CD14-positive monocyte (primary cell): ENCODE measurements at regions not wholly inside any gene's neighbourhood (a gene's known extent, or its start where the extent isn't known, plus 50 kb on each side); places are given as distances from the start of the nearest gene placed in this dataset.

Source experiments
- DNase-seq, 3 donors: peaks; one replicate each; pipeline ENCODE4 v3.0.0-alpha.2; 2011 to 2022
- H2AFZ ChIP-seq: 2 replicates; pipeline ENCODE4 v1.6.0; 2012; ENCODE audit warnings: mild to moderate bottlenecking, low read depth, low read length, inconsistent platforms; ENCODE audit not compliant: insufficient read depth, poor library complexity, severe bottlenecking
- H3K27ac ChIP-seq, 2 donors: 1 replicate in 1 of 2; 2 replicates in 1 of 2; pipeline ENCODE4 v1.5.1; 2012 to 2013; ENCODE audit warnings: low read length in 2 of 2, control low read depth in 1 of 2, inconsistent platforms in 1 of 2, low read depth in 1 of 2, mild to moderate bottlenecking in 1 of 2
- H3K27me3 ChIP-seq, 2 donors: one replicate each; pipeline versions ENCODE4 v1.6.0 to v1.6.1; 2011 to 2013; ENCODE audit warnings: low read length in 2 of 2; ENCODE audit not compliant: control insufficient read depth in 2 of 2, insufficient read depth in 2 of 2
- H3K36me3 ChIP-seq, 2 donors: replicated peaks in 1 of 2; 1 replicate in 1 of 2; 2 replicates in 1 of 2; pipeline versions ENCODE4 v1.5.1 to v1.6.1; 2012 to 2013; ENCODE audit warnings: low read length in 2 of 2, control low read depth in 1 of 2, inconsistent platforms in 1 of 2, mild to moderate bottlenecking in 1 of 2; ENCODE audit not compliant: insufficient read depth in 2 of 2, control insufficient read depth in 1 of 2
- H3K4me1 ChIP-seq, 2 donors: 1 replicate in 1 of 2; 2 replicates in 1 of 2; pipeline versions ENCODE4 v1.5.1 to v1.6.1; 2012 to 2013; ENCODE audit warnings: low read length in 2 of 2, control low read depth in 1 of 2, inconsistent platforms in 1 of 2, mild to moderate bottlenecking in 1 of 2, moderate library complexity in 1 of 2; ENCODE audit not compliant: insufficient read depth in 2 of 2, control insufficient read depth in 1 of 2
- H3K4me2 ChIP-seq: replicated peaks from 2 replicates; pipeline ENCODE3; 2012; ENCODE audit warnings: low read length, moderate library complexity, mild to moderate bottlenecking; ENCODE audit not compliant: poor library complexity, severe bottlenecking; ENCODE audit errors: extremely low read depth
- H3K4me3 ChIP-seq, 3 experiments: fragments of 200-600 bp in 1 of 3; sonication (generic) in 1 of 3; replicated peaks in 1 of 3; 1 replicate in 2 of 3; 2 replicates in 1 of 3; pipeline ENCODE4 v1.5.1; 2011 to 2013; ENCODE audit warnings: low read length in 3 of 3, mild to moderate bottlenecking in 3 of 3, control low read depth in 2 of 3, low read depth in 2 of 3, inconsistent platforms in 1 of 3, moderate library complexity in 1 of 3
- H3K79me2 ChIP-seq: 2 replicates; pipeline ENCODE4 v1.6.0; 2012; ENCODE audit warnings: mild to moderate bottlenecking, control low read depth, inconsistent platforms, low read length, moderate library complexity; ENCODE audit not compliant: insufficient read depth
- H3K9ac ChIP-seq: 2 replicates; pipeline ENCODE4 v1.6.0; 2017; ENCODE audit warnings: low read length, mild to moderate bottlenecking; ENCODE audit not compliant: insufficient read depth, poor library complexity, severe bottlenecking
- H3K9me3 ChIP-seq, 2 donors: replicated peaks in 1 of 2; 1 replicate in 1 of 2; 2 replicates in 1 of 2; pipeline versions ENCODE4 v1.5.1 to v1.6.1; 2012 to 2013; ENCODE audit warnings: low read length in 2 of 2, control low read depth in 1 of 2; ENCODE audit not compliant: control insufficient read depth in 1 of 2, insufficient read depth in 1 of 2
- H4K20me1 ChIP-seq: 2 replicates; pipeline ENCODE4 v1.6.0; 2012; ENCODE audit warnings: mild to moderate bottlenecking, low read length, control low read depth, moderate library complexity; ENCODE audit not compliant: insufficient read depth
- H3K27ac Mint-ChIP-seq, 7 donors: one replicate each; pipeline ENCODE4 v1.8.0; 2020; ENCODE audit warnings: mild to moderate bottlenecking in 7 of 7, mixed read lengths in 7 of 7, moderate library complexity in 6 of 7, inconsistent platforms in 2 of 7
- H3K27me3 Mint-ChIP-seq, 3 donors: one replicate each; pipeline ENCODE4 v1.8.0; 2021 to 2022; ENCODE audit warnings: low read depth in 3 of 3, mild to moderate bottlenecking in 3 of 3, mixed read lengths in 3 of 3, moderate library complexity in 3 of 3, inconsistent platforms in 1 of 3
- H3K36me3 Mint-ChIP-seq, 2 donors: one replicate each; pipeline ENCODE4 v1.8.0; 2020; ENCODE audit warnings: mixed read lengths in 2 of 2, inconsistent platforms in 1 of 2, mild to moderate bottlenecking in 1 of 2
- H3K4me1 Mint-ChIP-seq: one replicate; pipeline ENCODE4 v1.8.0; 2020; ENCODE audit warnings: mild to moderate bottlenecking, mixed read lengths
- H3K4me3 Mint-ChIP-seq, 2 donors: one replicate each; pipeline ENCODE4 v1.8.0; 2020; ENCODE audit warnings: mild to moderate bottlenecking in 2 of 2, mixed read lengths in 2 of 2, moderate library complexity in 1 of 2
- H3K9me3 Mint-ChIP-seq, 7 donors: one replicate each; pipeline ENCODE4 v1.8.0; 2020 to 2022; ENCODE audit warnings: mixed read lengths in 7 of 7, mild to moderate bottlenecking in 6 of 7, moderate library complexity in 6 of 7, inconsistent platforms in 2 of 7
- WGBS: methylation state at CpG from one replicate; pipeline ENCODE4 v1.1.5; 2013; ENCODE audit warnings: missing lambda C conversion rate; ENCODE audit not compliant: insufficient coverage; 5-methylcytosine and 5-hydroxymethylcytosine counted together
- intact Hi-C, 2 donors: fragments of 100-400 bp; cut with micrococcal nuclease; formaldehyde crosslinking; loops; one replicate each; pipeline versions ENCODE4 v1.15.0 to v1.15.1; 2023
- TF ChIP-seq, protein P1 (sequence below): fragments of 200-600 bp; IDR thresholded peaks from one replicate; pipeline ENCODE4 v1.8.0; 2022; ENCODE audit warnings: antibody characterized with exemption, mild to moderate bottlenecking

DNA sequence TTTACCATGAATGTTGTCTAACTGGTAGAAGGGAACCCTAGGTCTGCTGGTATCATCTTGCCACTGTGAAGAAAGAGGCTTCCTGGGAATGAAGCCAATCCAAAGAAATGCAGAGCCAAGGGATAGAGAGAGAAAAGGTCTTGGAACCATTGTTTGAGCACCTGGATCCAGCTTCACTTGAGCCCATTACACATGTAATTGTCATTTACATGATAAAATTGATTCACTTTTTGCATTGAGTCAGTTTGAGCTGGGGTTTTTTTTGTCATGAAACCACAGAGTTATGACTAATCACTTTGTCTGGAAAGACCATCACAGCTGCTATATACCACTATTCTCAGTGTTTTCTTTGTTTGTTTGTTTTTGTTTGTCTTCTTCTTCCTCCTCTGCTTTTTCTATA, 112.3 kb downstream of the CBLN4 start:
- no peaks in the 10 kb centered on the region for H3K27me3 Mint-ChIP-seq
- peaks cover 2 to 19% (median 7%) of the 10 kb centered on the region in 7 donors for H3K9me3 Mint-ChIP-seq
- TF ChIP-seq, protein P1, sequence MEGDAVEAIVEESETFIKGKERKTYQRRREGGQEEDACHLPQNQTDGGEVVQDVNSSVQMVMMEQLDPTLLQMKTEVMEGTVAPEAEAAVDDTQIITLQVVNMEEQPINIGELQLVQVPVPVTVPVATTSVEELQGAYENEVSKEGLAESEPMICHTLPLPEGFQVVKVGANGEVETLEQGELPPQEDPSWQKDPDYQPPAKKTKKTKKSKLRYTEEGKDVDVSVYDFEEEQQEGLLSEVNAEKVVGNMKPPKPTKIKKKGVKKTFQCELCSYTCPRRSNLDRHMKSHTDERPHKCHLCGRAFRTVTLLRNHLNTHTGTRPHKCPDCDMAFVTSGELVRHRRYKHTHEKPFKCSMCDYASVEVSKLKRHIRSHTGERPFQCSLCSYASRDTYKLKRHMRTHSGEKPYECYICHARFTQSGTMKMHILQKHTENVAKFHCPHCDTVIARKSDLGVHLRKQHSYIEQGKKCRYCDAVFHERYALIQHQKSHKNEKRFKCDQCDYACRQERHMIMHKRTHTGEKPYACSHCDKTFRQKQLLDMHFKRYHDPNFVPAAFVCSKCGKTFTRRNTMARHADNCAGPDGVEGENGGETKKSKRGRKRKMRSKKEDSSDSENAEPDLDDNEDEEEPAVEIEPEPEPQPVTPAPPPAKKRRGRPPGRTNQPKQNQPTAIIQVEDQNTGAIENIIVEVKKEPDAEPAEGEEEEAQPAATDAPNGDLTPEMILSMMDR = no peak
- no peak overlapping the region for H3K27ac ChIP-seq
- H4K20me1 ChIP-seq = no peaks in the 10 kb centered on the region
- H3K4me2 ChIP-seq = no peak overlapping the region
- H3K79me2 ChIP-seq = no peaks in the 10 kb centered on the region
- H3K4me3 Mint-ChIP-seq = no peak overlapping the region
- intact Hi-C loops = no loop called here
- H3K4me1 Mint-ChIP-seq = no peaks in the 10 kb centered on the region
- H2AFZ ChIP-seq = no peak overlapping the region
- no peak overlapping the region for H3K9ac ChIP-seq
- peaks cover 19 to 29% of the 10 kb centered on the region in 2 donors for H3K9me3 ChIP-seq
- DNase-seq = no peak
- no peaks in the 10 kb centered on the region for H3K36me3 ChIP-seq
- no peaks in the 10 kb centered on the region for H3K36me3 Mint-ChIP-seq
- no peaks in the 10 kb centered on the region for H3K4me1 ChIP-seq
- no peaks in the 10 kb centered on the region for H3K27me3 ChIP-seq
- H3K4me3 ChIP-seq = no peak overlapping the region
- no peak overlapping the region for H3K27ac Mint-ChIP-seq

DNA sequence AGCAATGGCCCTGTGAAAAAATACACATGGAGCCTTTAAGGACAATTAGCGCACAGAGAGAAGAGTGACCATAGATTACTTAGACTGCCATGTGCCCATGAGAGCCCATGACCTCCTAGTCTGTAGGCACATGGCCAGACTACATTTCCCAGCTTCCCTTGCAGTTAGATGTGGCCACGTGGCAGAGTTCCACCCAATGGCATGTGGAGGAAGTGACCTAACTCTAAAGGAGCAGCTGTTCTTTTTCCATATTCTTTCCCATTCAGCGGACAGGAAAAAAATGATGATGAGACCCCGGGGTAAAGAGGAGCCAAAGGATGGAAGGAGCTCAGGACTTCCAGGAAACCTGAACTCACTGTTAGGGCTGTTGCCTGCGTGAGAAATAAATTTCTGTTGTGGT, 116.6 kb downstream of the CBLN4 start:
- no peak overlapping the region for H2AFZ ChIP-seq
- no peaks in the 10 kb centered on the region for H3K27me3 Mint-ChIP-seq
- no peaks in the 10 kb centered on the region for H3K4me1 Mint-ChIP-seq
- H3K4me3 Mint-ChIP-seq = no peak overlapping the region
- intact Hi-C loops = no loop called here
- no peak for DNase-seq
- H4K20me1 ChIP-seq = no peaks in the 10 kb centered on the region
- H3K27ac Mint-ChIP-seq = no peak overlapping the region
- H3K79me2 ChIP-seq = no peaks in the 10 kb centered on the region
- WGBS = no CpG with 5 or more reads among the region's 5 CpGs
- no peaks in the 10 kb centered on the region for H3K4me1 ChIP-seq
- H3K36me3 Mint-ChIP-seq = no peaks in the 10 kb centered on the region
- TF ChIP-seq, protein P1 = no peak
- no peak overlapping the region for H3K4me2 ChIP-seq
- no peak overlapping the region for H3K27ac ChIP-seq
- peaks cover 12 to 29% of the 10 kb centered on the region in 2 donors for H3K9me3 ChIP-seq
- H3K27me3 ChIP-seq = no peaks in the 10 kb centered on the region
- no peaks in the 10 kb centered on the region for H3K36me3 ChIP-seq
- no peak overlapping the region for H3K9ac ChIP-seq
- H3K4me3 ChIP-seq = no peak overlapping the region
- H3K9me3 Mint-ChIP-seq = peaks cover 0 to 16% (median 5%) of the 10 kb centered on the region in 7 donors
